HepG2 (cell line): ENCODE measurements at regions not wholly inside any gene's neighbourhood (a gene's known extent, or its start where the extent isn't known, plus 50 kb on each side); places are given as distances from the start of the nearest gene placed in this dataset.
"Not testable (repeated sequence)": the region's sequence is repeated elsewhere in the genome, so short reads cannot be mapped to it uniquely, and the experiment has no call there.

ENCODE experiments used
- ARID2 ChIP-seq: sonication (generic); formaldehyde crosslinking; IDR thresholded peaks from 2 replicates; pipeline ENCODE4 v1.8.1; 2022; ENCODE audit warnings: mild to moderate bottlenecking, missing genetic modification reagents, borderline replicate concordance
- EP300 ChIP-seq, 3 experiments: sonication (generic) in 1 of 3; formaldehyde crosslinking in 1 of 3; IDR thresholded peaks; 2 replicates each; pipeline versions ENCODE4 v1.5.1 to v1.6.1; 2011 to 2020; ENCODE audit warnings: low read depth in 2 of 3, low read length in 2 of 3, borderline replicate concordance in 1 of 3, improper control_type of control experiment in 1 of 3, mild to moderate bottlenecking in 1 of 3, missing genetic modification reagents in 1 of 3, moderate library complexity in 1 of 3
- FOXP1 ChIP-seq, 2 experiments: fragments of 450-650 bp in 1 of 2; IDR thresholded peaks; 2 replicates each; pipeline ENCODE4 v1.6.1; 2017 to 2018; ENCODE audit warnings: antibody characterized with exemption in 1 of 2
- HNF4G ChIP-seq, 2 experiments: sonication (generic) in 1 of 2; formaldehyde crosslinking in 1 of 2; IDR thresholded peaks; 2 replicates each; pipeline versions ENCODE4 v1.4.0 to v1.6.1; 2011 to 2020; ENCODE audit warnings: borderline replicate concordance in 2 of 2, low read depth in 2 of 2, mild to moderate bottlenecking in 2 of 2, low read length in 1 of 2, missing genetic modification reagents in 1 of 2, moderate library complexity in 1 of 2
- MAFF ChIP-seq: IDR thresholded peaks from 2 replicates; pipeline ENCODE4 v1.6.1; 2011; ENCODE audit warnings: low read depth, low read length, improper control_type of control experiment
- ZFP36L1 ChIP-seq: sonication (generic); formaldehyde crosslinking; IDR thresholded peaks from 2 replicates; pipeline ENCODE4 v1.8.0; 2022; ENCODE audit warnings: mild to moderate bottlenecking, missing genetic modification reagents, moderate library complexity
- TF ChIP-seq, protein P1 (sequence below): sonication (generic); formaldehyde crosslinking; IDR thresholded peaks from 2 replicates; pipeline ENCODE4 v1.8.1; 2023; ENCODE audit warnings: mild to moderate bottlenecking, inconsistent platforms, moderate library complexity, missing genetic modification reagents, borderline replicate concordance

DNA sequence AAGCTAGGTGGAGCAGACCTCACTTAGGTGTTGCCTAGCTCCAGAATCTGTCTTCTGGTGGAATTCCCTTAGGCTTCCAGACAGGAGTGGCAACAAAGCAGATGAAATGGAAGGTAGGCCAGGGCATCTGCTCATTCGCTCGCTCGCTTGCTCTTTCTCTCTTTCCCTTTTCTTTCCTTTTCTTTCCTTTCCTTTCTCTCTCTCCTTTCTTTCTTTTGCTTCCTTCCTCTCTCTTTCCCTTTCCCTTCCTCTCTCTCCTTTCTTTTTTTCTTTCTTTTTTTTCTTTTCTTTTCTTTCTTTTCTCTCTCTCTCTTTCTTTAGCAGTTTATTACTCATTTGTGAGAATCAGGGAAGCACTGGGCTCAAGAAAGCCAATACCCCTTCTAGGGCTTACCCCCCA lies 56.1 kb upstream of the NBPF19 start:
- TF ChIP-seq EP300 (IDR thresholded peaks at IDR 0.05; ENCODE audit: low read depth in 2 of 2, low read length in 2 of 2); EP300 (CRISPR knock-in tag; IDR thresholded peaks at IDR 0.05; ENCODE audit: borderline replicate concordance); ZFP36L1 (CRISPR knock-in tag); FOXP1 (IDR thresholded peaks at IDR 0.05); FOXP1 (CRISPR knock-in tag; IDR thresholded peaks at IDR 0.05); HNF4G (IDR thresholded peaks at IDR 0.05; ENCODE audit: borderline replicate concordance, low read depth, low read length); HNF4G (CRISPR knock-in tag; IDR thresholded peaks at IDR 0.05; ENCODE audit: borderline replicate concordance, low read depth); ARID2 (CRISPR knock-in tag); MAFF: not testable (repeated sequence)
- TF ChIP-seq, protein P1, sequence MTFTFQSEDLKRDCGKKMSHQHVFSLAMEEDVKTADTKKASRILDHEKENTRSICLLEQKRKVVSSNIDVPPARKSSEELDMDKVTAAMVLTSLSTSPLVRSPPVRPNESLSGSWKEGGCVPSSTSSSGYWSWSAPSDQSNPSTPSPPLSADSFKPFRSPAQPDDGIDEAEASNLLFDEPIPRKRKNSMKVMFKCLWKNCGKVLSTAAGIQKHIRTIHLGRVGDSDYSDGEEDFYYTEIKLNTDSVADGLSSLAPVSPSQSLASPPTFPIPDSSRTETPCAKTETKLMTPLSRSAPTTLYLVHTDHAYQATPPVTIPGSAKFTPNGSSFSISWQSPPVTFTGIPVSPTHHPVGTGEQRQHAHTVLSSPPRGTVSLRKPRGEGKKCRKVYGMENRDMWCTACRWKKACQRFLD (CRISPR knock-in tag) = not testable (repeated sequence)
